ENCODE measurements at regions not wholly inside any gene's neighbourhood (a gene's known extent, or its start where the extent isn't known, plus 50 kb on each side); places are given as distances from the start of the nearest gene placed in this dataset.

GRCh38 chr20:37602634-37603033, 75.0 kb upstream of the BLCAP start:
- WGBS = 77% methylated on average over 6 of the region's 6 CpGs
- DNase-seq (ENCODE audit: low read depth in 6 of 9, low spot score in 9 of 9) = no peak
- Histone ChIP-seq H3K27me3 (ENCODE audit: control insufficient read depth in 2 of 2, insufficient read depth in 1 of 2, low read length in 1 of 2) (peaks cover 0 to 14% of the 10 kb centered on the region in 2 donors), H3K36me3 (ENCODE audit: control insufficient read depth in 2 of 2, insufficient read depth in 2 of 2, low read length in 1 of 2) (no peaks in the 10 kb centered on the region), H3K4me3 (ENCODE audit: low read length in 2 of 2) (no peak overlapping the region), H3K4me1 (ENCODE audit: control insufficient read depth in 2 of 2, insufficient read depth in 2 of 2, low read length in 2 of 2) (no peaks in the 10 kb centered on the region), H3K9me3 (ENCODE audit: control insufficient read depth in 2 of 2, insufficient read depth in 1 of 2, low read length in 1 of 2) (no peaks in the 10 kb centered on the region), H3K27ac (ENCODE audit: low read depth in 1 of 2, low read length in 1 of 2) (no peak overlapping the region)

DNA sequence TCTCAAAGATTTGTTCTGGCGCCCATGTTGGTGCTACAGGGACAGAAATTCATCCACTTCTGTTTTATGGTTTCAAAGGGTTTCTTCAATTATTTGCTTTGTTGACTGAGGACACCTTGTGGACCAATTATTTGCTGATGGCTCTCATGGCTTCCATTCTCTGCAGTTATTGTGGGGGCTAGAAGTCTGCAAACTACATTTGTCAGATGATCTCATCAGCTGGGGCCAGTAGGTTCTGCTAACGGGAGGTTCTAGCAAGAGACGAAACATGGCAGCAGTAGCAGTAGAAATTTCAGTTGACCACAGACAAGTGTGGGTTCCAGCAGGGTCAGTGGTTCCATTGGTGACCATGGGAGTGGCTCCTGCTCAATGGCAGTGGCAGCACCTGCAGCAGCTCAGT, 72.8 kb upstream of the BLCAP start:
- no peak for DNase-seq (ENCODE audit: low read depth in 6 of 9, low spot score in 9 of 9)
- Histone ChIP-seq H3K4me1 (ENCODE audit: control insufficient read depth in 2 of 2, insufficient read depth in 2 of 2, low read length in 2 of 2) (no peaks in the 10 kb centered on the region), H3K9me3 (ENCODE audit: control insufficient read depth in 2 of 2, insufficient read depth in 1 of 2, low read length in 1 of 2) (no peaks in the 10 kb centered on the region), H3K4me3 (ENCODE audit: low read length in 2 of 2) (no peak overlapping the region), H3K27ac (ENCODE audit: low read depth in 1 of 2, low read length in 1 of 2) (no peak overlapping the region), H3K27me3 (ENCODE audit: control insufficient read depth in 2 of 2, insufficient read depth in 1 of 2, low read length in 1 of 2) (peaks cover 0 to 22% of the 10 kb centered on the region in 2 donors), H3K36me3 (ENCODE audit: control insufficient read depth in 2 of 2, insufficient read depth in 2 of 2, low read length in 1 of 2) (no peaks in the 10 kb centered on the region)
- 60% methylated on average over 3 of the region's 3 CpGs for WGBS

DNA sequence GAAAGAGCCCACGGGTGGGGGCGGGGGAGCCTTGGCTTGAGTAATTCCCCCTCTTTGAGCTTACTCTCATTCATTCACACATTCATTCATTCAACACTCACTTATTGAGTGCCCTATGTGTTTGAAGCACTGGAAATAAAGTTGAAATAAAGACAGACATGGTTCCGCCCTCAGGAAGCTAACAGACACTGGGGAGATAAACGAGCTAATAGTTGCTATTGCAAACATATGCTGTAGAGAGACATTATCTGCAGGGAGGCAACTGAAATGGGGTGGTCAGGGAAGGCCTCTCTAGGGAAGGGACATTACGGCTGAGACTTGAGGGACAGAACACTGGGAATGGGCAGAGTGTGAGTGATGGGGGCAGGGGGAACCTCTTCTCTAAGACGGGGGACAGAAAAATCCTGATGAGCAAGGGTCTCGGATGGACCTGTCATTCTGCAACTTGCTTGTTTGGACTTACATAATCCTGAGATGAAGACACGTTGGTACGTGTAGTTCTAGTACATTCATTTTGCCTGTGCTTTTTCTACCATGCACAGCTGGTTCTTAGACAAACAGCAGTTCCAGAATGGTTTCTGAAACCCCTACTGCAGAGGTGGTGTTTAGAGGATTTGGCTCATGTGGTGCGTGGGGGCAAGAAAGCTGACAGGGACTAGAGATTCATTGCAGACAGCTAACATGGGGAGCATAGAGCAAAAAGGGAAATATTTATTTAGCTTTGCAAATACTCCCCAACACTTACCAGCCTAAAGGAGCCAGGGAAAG, 71.1 kb upstream of the BLCAP start:
- no peak for DNase-seq (ENCODE audit: low read depth in 6 of 9, low spot score in 9 of 9)
- Histone ChIP-seq H3K9me3 (ENCODE audit: control insufficient read depth in 2 of 2, insufficient read depth in 1 of 2, low read length in 1 of 2) (no peaks in the 10 kb centered on the region), H3K4me1 (ENCODE audit: control insufficient read depth in 2 of 2, insufficient read depth in 2 of 2, low read length in 2 of 2) (no peaks in the 10 kb centered on the region), H3K27me3 (ENCODE audit: control insufficient read depth in 2 of 2, insufficient read depth in 1 of 2, low read length in 1 of 2) (peaks cover 0 to 22% of the 10 kb centered on the region in 2 donors), H3K27ac (ENCODE audit: low read depth in 1 of 2, low read length in 1 of 2) (no peak overlapping the region), H3K36me3 (ENCODE audit: control insufficient read depth in 2 of 2, insufficient read depth in 2 of 2, low read length in 1 of 2) (no peaks in the 10 kb centered on the region), H3K4me3 (ENCODE audit: low read length in 2 of 2) (no peak overlapping the region)
- 61% methylated on average over 10 of the region's 10 CpGs for WGBS

GRCh38 chr20:37598100-37598543, 70.4 kb upstream of the BLCAP start:
- Histone ChIP-seq H3K27me3 (ENCODE audit: control insufficient read depth in 2 of 2, insufficient read depth in 1 of 2, low read length in 1 of 2) (peaks cover 0 to 22% of the 10 kb centered on the region in 2 donors), H3K36me3 (ENCODE audit: control insufficient read depth in 2 of 2, insufficient read depth in 2 of 2, low read length in 1 of 2) (no peaks in the 10 kb centered on the region), H3K27ac (ENCODE audit: low read depth in 1 of 2, low read length in 1 of 2) (no peak overlapping the region), H3K4me1 (ENCODE audit: control insufficient read depth in 2 of 2, insufficient read depth in 2 of 2, low read length in 2 of 2) (no peaks in the 10 kb centered on the region), H3K9me3 (ENCODE audit: control insufficient read depth in 2 of 2, insufficient read depth in 1 of 2, low read length in 1 of 2) (no peaks in the 10 kb centered on the region), H3K4me3 (ENCODE audit: low read length in 2 of 2) (no peak overlapping the region)
- 10% methylated on average over 24 of the region's 24 CpGs for WGBS
- DNase-seq (ENCODE audit: low read depth in 6 of 9, low spot score in 9 of 9) = no peak

DNA sequence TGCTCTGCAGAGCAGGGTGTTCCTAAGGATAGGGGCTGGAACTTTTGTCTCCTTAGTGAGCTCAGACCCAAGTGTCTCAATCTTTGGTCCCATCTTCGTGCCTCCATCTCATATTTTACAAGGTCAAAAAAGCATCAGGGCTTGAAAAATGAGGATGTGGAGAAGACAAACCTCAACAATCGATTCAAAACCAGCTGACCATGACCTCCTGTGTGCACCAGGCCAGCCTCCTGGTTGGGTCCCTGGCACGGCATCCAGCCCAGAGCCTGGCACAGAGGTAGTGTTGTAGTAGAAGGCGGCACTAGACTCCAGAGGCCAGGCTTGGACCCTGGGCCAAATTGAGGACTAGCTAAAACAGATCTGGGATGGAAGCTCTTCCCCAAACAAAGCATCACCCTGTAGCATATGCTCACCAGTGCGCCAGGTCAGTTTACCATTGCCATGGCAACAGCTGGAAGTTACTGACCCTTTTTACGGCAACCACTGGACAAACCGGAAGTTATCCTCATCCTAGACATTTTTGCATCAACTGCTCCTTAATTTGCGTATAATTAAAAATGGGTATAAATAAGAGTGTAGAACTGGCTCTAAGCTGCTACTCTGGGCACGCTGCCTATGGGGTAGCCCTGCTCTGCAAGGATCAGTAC, 69.3 kb upstream of the BLCAP start:
- Histone ChIP-seq H3K4me3 (ENCODE audit: low read length in 2 of 2) (no peak overlapping the region), H3K9me3 (ENCODE audit: control insufficient read depth in 2 of 2, insufficient read depth in 1 of 2, low read length in 1 of 2) (no peaks in the 10 kb centered on the region), H3K36me3 (ENCODE audit: control insufficient read depth in 2 of 2, insufficient read depth in 2 of 2, low read length in 1 of 2) (no peaks in the 10 kb centered on the region), H3K4me1 (ENCODE audit: control insufficient read depth in 2 of 2, insufficient read depth in 2 of 2, low read length in 2 of 2) (no peaks in the 10 kb centered on the region), H3K27me3 (ENCODE audit: control insufficient read depth in 2 of 2, insufficient read depth in 1 of 2, low read length in 1 of 2) (peaks cover 0 to 22% of the 10 kb centered on the region in 2 donors), H3K27ac (ENCODE audit: low read depth in 1 of 2, low read length in 1 of 2) (no peak overlapping the region)
- DNase-seq (ENCODE audit: low read depth in 6 of 9, low spot score in 9 of 9) = no peak
- 68% methylated on average over 9 of the region's 9 CpGs for whole genome bisulfite sequencing

- WGBS = 99% methylated on average over 5 of the region's 5 CpGs
- Histone ChIP-seq H3K4me1 (ENCODE audit: control insufficient read depth in 2 of 2, insufficient read depth in 2 of 2, low read length in 2 of 2) (no peaks in the 10 kb centered on the region), H3K4me3 (ENCODE audit: low read length in 2 of 2) (no peak overlapping the region), H3K27ac (ENCODE audit: low read depth in 1 of 2, low read length in 1 of 2) (no peak overlapping the region), H3K9me3 (ENCODE audit: control insufficient read depth in 2 of 2, insufficient read depth in 1 of 2, low read length in 1 of 2) (no peaks in the 10 kb centered on the region), H3K36me3 (ENCODE audit: control insufficient read depth in 2 of 2, insufficient read depth in 2 of 2, low read length in 1 of 2) (no peaks in the 10 kb centered on the region), H3K27me3 (ENCODE audit: control insufficient read depth in 2 of 2, insufficient read depth in 1 of 2, low read length in 1 of 2) (peaks cover 0 to 22% of the 10 kb centered on the region in 2 donors)
- DNase-seq (ENCODE audit: low read depth in 6 of 9, low spot score in 9 of 9) = no peak
Observed at GRCh38 chr20:37596168-37596567, 68.5 kb upstream of the BLCAP start.

- Histone ChIP-seq H3K9me3 (ENCODE audit: control insufficient read depth in 2 of 2, insufficient read depth in 1 of 2, low read length in 1 of 2) (no peaks in the 10 kb centered on the region), H3K4me3 (ENCODE audit: low read length in 2 of 2) (no peak overlapping the region), H3K4me1 (ENCODE audit: control insufficient read depth in 2 of 2, insufficient read depth in 2 of 2, low read length in 2 of 2) (no peaks in the 10 kb centered on the region), H3K27me3 (ENCODE audit: control insufficient read depth in 2 of 2, insufficient read depth in 1 of 2, low read length in 1 of 2) (peaks cover 0 to 17% of the 10 kb centered on the region in 2 donors), H3K27ac (ENCODE audit: low read depth in 1 of 2, low read length in 1 of 2) (no peak overlapping the region), H3K36me3 (ENCODE audit: control insufficient read depth in 2 of 2, insufficient read depth in 2 of 2, low read length in 1 of 2) (no peaks in the 10 kb centered on the region)
- no peak for DNase-seq (ENCODE audit: low read depth in 6 of 9, low spot score in 9 of 9)
- 95% methylated on average over 4 of the region's 4 CpGs for WGBS
Observed at GRCh38 chr20:37593710-37594109, 66.0 kb upstream of the BLCAP start.

- Histone ChIP-seq H3K27me3 (ENCODE audit: control insufficient read depth in 2 of 2, insufficient read depth in 1 of 2, low read length in 1 of 2) (no peaks in the 10 kb centered on the region), H3K36me3 (ENCODE audit: control insufficient read depth in 2 of 2, insufficient read depth in 2 of 2, low read length in 1 of 2) (no peaks in the 10 kb centered on the region), H3K9me3 (ENCODE audit: control insufficient read depth in 2 of 2, insufficient read depth in 1 of 2, low read length in 1 of 2) (no peaks in the 10 kb centered on the region), H3K4me3 (ENCODE audit: low read length in 2 of 2) (no peak overlapping the region), H3K27ac (ENCODE audit: low read depth in 1 of 2, low read length in 1 of 2) (no peak overlapping the region), H3K4me1 (ENCODE audit: control insufficient read depth in 2 of 2, insufficient read depth in 2 of 2, low read length in 2 of 2) (no peaks in the 10 kb centered on the region)
- 80% methylated on average over 10 of the region's 10 CpGs for WGBS
- DNase-seq (ENCODE audit: low read depth in 6 of 9, low spot score in 9 of 9) = no peak
Observed at GRCh38 chr20:37590938-37591490, 63.3 kb upstream of the BLCAP start.

- Histone ChIP-seq H3K27me3 (ENCODE audit: control insufficient read depth in 2 of 2, insufficient read depth in 1 of 2, low read length in 1 of 2) (no peaks in the 10 kb centered on the region), H3K27ac (ENCODE audit: low read depth in 1 of 2, low read length in 1 of 2) (no peak overlapping the region), H3K4me1 (ENCODE audit: control insufficient read depth in 2 of 2, insufficient read depth in 2 of 2, low read length in 2 of 2) (no peaks in the 10 kb centered on the region), H3K9me3 (ENCODE audit: control insufficient read depth in 2 of 2, insufficient read depth in 1 of 2, low read length in 1 of 2) (no peaks in the 10 kb centered on the region), H3K4me3 (ENCODE audit: low read length in 2 of 2) (no peak overlapping the region), H3K36me3 (ENCODE audit: control insufficient read depth in 2 of 2, insufficient read depth in 2 of 2, low read length in 1 of 2) (no peaks in the 10 kb centered on the region)
- DNase-seq (ENCODE audit: low read depth in 6 of 9, low spot score in 9 of 9) = no peak
- 88% methylated on average over 2 of the region's 2 CpGs for WGBS
Observed at GRCh38 chr20:37586078-37586477, 58.4 kb upstream of the BLCAP start.

Measured in thymus (tissue), 11 donors.